SU-DHL-6 (cell line): ENCODE measurements at regions not wholly inside any gene's neighbourhood (a gene's known extent, or its start where the extent isn't known, plus 50 kb on each side); places are given as distances from the start of the nearest gene placed in this dataset.

Experiments used
- H2AFZ ChIP-seq: fragments of 200-600 bp; sonication (generic); 2 replicates; pipeline ENCODE4 v1.6.1; 2014; ENCODE audit warnings: low read depth, mild to moderate bottlenecking, moderate library complexity, mixed read lengths, antibody characterized with exemption, low read length; ENCODE audit not compliant: severe bottlenecking
- H3F3A ChIP-seq: fragments of 200-600 bp; shearing (Covaris generic); 2 replicates; pipeline ENCODE4 v1.6.0; 2016; ENCODE audit warnings: antibody characterized with exemption, mild to moderate bottlenecking; ENCODE audit not compliant: insufficient read depth
- H3K27ac ChIP-seq: fragments of 200-600 bp; sonication (generic); 2 replicates; pipeline ENCODE4 v1.5.1; 2016; ENCODE audit warnings: low read depth, mild to moderate bottlenecking, low read length, moderate library complexity, mixed read lengths
- H3K27me3 ChIP-seq: fragments of 200-600 bp; sonication (generic), shearing (Covaris generic); 2 replicates; pipeline ENCODE4 v1.6.0; 2014; ENCODE audit warnings: mild to moderate bottlenecking, low read length
- H3K36me3 ChIP-seq: fragments of 200-600 bp; sonication (generic); 2 replicates; pipeline ENCODE4 v1.6.1; 2014; ENCODE audit warnings: mild to moderate bottlenecking, low read length, mixed read lengths
- H3K4me2 ChIP-seq: fragments of 300-600, 200-600 bp; shearing (Covaris generic), sonication (generic); 2 replicates; pipeline ENCODE4 v1.6.0; 2014; ENCODE audit warnings: low read length, low read depth, mild to moderate bottlenecking; ENCODE audit not compliant: poor library complexity, severe bottlenecking
- H3K4me3 ChIP-seq: fragments of 200-600 bp; sonication (generic); 2 replicates; pipeline ENCODE4 v1.5.1; 2014; ENCODE audit warnings: antibody characterized with exemption, low read length, mild to moderate bottlenecking, mixed read lengths; ENCODE audit not compliant: insufficient read depth, poor library complexity, severe bottlenecking
- H3K79me2 ChIP-seq: fragments of 200-600 bp; sonication (generic); 2 replicates; pipeline ENCODE4 v1.6.1; 2014; ENCODE audit warnings: mild to moderate bottlenecking, low read length, moderate library complexity; ENCODE audit not compliant: insufficient read depth
- H3K9ac ChIP-seq: fragments of 200-600 bp; sonication (generic); 2 replicates; pipeline ENCODE4 v1.7.0; 2014; ENCODE audit warnings: mild to moderate bottlenecking, low read length
- H3K9me2 ChIP-seq: fragments of 200-600 bp; sonication (generic); replicated peaks from 2 replicates; pipeline ENCODE4 v1.6.1; 2014; ENCODE audit warnings: low read length; ENCODE audit not compliant: insufficient read depth
- H3K9me3 ChIP-seq: fragments of 200-600 bp; sonication (generic); 2 replicates; pipeline ENCODE4 v1.6.1; 2014; ENCODE audit warnings: low read length, mixed read lengths; ENCODE audit not compliant: insufficient read depth
- H4K20me1 ChIP-seq: fragments of 200-600 bp; sonication (generic); 2 replicates; pipeline ENCODE4 v1.6.1; 2014; ENCODE audit warnings: low read depth, mild to moderate bottlenecking, antibody characterized with exemption, low read length, moderate library complexity, mixed read lengths
- EZH2phosphoT487 ChIP-seq: fragments of 200-600 bp; sonication (generic), shearing (Covaris generic); conservative IDR thresholded peaks from 2 replicates; pipeline ENCODE4 v1.6.1; 2018; ENCODE audit warnings: mild to moderate bottlenecking, antibody characterized with exemption, low read length, moderate library complexity, mixed read lengths
- TF ChIP-seq, protein P1 (sequence below): fragments of 200-600 bp; sonication (generic); IDR thresholded peaks from one replicate; pipeline ENCODE4 v1.5.1; 2017; ENCODE audit warnings: antibody characterized with exemption, mild to moderate bottlenecking, low read length, moderate library complexity; ENCODE audit not compliant: insufficient read depth, poor library complexity, severe bottlenecking

DNA sequence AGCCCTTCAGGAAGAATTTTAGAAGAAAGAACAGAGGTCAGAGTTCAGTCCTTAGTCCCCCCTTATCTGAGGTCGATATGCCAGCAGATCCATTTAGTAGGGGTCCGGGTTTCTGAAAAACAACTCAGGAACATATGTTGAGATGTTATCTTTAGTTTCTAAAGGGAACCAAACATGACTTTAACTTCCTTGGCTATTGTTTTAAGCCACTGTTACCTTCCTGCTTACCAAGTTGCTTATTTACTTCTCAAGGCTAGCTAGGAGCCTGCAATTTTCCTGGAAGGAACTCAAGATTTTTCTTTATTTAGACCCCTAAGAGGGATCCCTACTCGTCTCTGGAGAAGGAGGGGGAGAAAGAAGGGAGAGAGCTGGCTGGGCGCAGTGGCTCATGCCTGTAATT is 54.3 kb downstream of the KCNC4 start:
- Histone ChIP-seq H3K9me3 (no peaks in the 10 kb centered on the region), H4K20me1 (no peaks in the 10 kb centered on the region), H3K79me2 (no peaks in the 10 kb centered on the region), H2AFZ (no peak overlapping the region), H3K36me3 (no peaks in the 10 kb centered on the region), H3K4me3 (no peak overlapping the region), H3K4me2 (no peak overlapping the region), H3K27ac (no peak overlapping the region), H3K9me2 (no peaks in the 10 kb centered on the region), H3K27me3 (no peaks in the 10 kb centered on the region), H3K9ac (no peak overlapping the region), H3F3A (no peaks in the 10 kb centered on the region; the same call in 1 of the 2 replicates)
- TF ChIP-seq, protein P1, sequence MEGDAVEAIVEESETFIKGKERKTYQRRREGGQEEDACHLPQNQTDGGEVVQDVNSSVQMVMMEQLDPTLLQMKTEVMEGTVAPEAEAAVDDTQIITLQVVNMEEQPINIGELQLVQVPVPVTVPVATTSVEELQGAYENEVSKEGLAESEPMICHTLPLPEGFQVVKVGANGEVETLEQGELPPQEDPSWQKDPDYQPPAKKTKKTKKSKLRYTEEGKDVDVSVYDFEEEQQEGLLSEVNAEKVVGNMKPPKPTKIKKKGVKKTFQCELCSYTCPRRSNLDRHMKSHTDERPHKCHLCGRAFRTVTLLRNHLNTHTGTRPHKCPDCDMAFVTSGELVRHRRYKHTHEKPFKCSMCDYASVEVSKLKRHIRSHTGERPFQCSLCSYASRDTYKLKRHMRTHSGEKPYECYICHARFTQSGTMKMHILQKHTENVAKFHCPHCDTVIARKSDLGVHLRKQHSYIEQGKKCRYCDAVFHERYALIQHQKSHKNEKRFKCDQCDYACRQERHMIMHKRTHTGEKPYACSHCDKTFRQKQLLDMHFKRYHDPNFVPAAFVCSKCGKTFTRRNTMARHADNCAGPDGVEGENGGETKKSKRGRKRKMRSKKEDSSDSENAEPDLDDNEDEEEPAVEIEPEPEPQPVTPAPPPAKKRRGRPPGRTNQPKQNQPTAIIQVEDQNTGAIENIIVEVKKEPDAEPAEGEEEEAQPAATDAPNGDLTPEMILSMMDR = no peak
- TF ChIP-seq EZH2phosphoT487 = no peak

DNA sequence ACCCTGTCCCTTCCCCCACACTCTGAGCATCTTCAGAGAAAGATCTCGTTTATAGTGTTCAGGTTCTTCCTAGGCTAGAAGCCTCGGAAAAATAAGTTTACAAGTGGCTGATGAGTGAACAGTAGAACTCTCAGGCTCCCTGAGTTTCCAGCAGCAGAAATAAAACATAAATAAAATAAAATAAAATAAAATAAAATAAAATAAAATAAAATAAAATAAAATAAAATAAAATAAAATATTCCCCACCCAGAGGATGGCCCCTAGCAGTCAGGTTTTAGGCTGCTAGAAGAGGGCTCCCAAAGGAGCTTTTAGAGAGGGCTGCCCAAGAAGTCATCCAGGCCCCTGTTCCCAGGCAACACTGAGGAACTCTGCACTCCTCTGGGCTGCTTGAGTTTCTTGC is 55.1 kb downstream of the KCNC4 start:
- Histone ChIP-seq H3K79me2 (no peaks in the 10 kb centered on the region), H3K4me3 (no peak overlapping the region), H3K27ac (no peak overlapping the region), H3K9me2 (no peaks in the 10 kb centered on the region), H3K36me3 (no peaks in the 10 kb centered on the region), H3K4me2 (no peak overlapping the region), H3F3A (no peaks in the 10 kb centered on the region; the same call in 1 of the 2 replicates), H2AFZ (no peak overlapping the region), H3K9ac (no peak overlapping the region), H4K20me1 (no peaks in the 10 kb centered on the region), H3K9me3 (no peaks in the 10 kb centered on the region), H3K27me3 (no peaks in the 10 kb centered on the region)
- TF ChIP-seq, protein P1 = no peak
- TF ChIP-seq EZH2phosphoT487 = no peak

DNA sequence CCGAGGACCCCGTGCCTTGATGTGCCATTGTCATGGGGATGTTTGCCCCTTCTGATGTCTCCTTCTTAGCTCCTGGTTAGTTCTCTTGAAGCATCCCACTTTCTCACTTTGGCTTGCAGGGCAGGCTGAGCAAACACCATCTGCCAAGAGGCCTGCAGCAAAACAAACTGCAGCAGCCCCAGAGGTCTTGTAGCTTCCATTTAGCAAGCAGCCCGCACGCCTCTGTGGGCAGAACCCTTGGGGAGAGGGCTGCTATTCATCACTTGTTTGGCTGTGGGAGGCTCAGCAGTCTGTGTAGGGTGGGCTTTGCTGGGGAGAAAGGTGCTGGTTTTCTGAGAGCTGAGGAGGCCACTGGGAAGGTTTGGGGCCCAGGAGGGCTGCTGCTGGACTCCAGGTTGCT is 56.7 kb downstream of the KCNC4 start:
- Histone ChIP-seq H3K9me2 (no peaks in the 10 kb centered on the region), H3K27ac (no peak overlapping the region), H3K79me2 (no peaks in the 10 kb centered on the region), H3K4me3 (no peak overlapping the region), H3F3A (no peaks in the 10 kb centered on the region), H2AFZ (no peak overlapping the region), H3K27me3 (no peaks in the 10 kb centered on the region), H3K9ac (no peak overlapping the region), H3K9me3 (no peaks in the 10 kb centered on the region), H4K20me1 (no peaks in the 10 kb centered on the region), H3K36me3 (no peaks in the 10 kb centered on the region), H3K4me2 (no peak overlapping the region)
- TF ChIP-seq EZH2phosphoT487 = no peak
- TF ChIP-seq, protein P1 = no peak
